ENCODE measurements at regions not wholly inside any gene's neighbourhood (a gene's known extent, or its start where the extent isn't known, plus 50 kb on each side); places are given as distances from the start of the nearest gene placed in this dataset.

GRCh38 chr3:178274711-178275110, 261.5 kb upstream of the KCNMB2 start:
- TF ChIP-seq CTCF (IDR thresholded peaks at IDR 0.05): no peak
- no peak for TF ChIP-seq POLR2A (IDR thresholded peaks at IDR 0.05)

All from heart left ventricle (tissue), 13 donors.